ENCODE measurements at regions not wholly inside any gene's neighbourhood (a gene's known extent, or its start where the extent isn't known, plus 50 kb on each side); places are given as distances from the start of the nearest gene placed in this dataset.

- H3K27ac Mint-ChIP-seq, result no peak overlapping the region
- no peak overlapping the region for H3K4me3 Mint-ChIP-seq
- no peaks in the 10 kb centered on the region; the same call in 1 of the 2 replicates for H3K36me3 Mint-ChIP-seq (ENCODE audit: low read depth)
- no peak for DNase-seq
- H3K4me1 Mint-ChIP-seq (ENCODE audit: low read depth), result peaks cover 11% of the 10 kb centered on the region
- peaks cover 3% of the 10 kb centered on the region for H3K27me3 Mint-ChIP-seq (ENCODE audit: insufficient read depth)
- H3K9me3 Mint-ChIP-seq, result peaks cover 6% of the 10 kb centered on the region
- no peak for TF ChIP-seq CTCF (IDR thresholded peaks at IDR 0.05)
Observed at GRCh38 chr17:12365805-12366204, 299.9 kb upstream of the MYOCD start.

- Mint-ChIP-seq H3K36me3 (ENCODE audit: low read depth) (peaks cover 5% of the 10 kb centered on the region; the same call in 1 of the 2 replicates), H3K4me1 (ENCODE audit: low read depth) (peaks cover 7% of the 10 kb centered on the region), H3K9me3 (peaks cover 3% of the 10 kb centered on the region), H3K27ac (no peak overlapping the region), H3K4me3 (no peak overlapping the region), H3K27me3 (ENCODE audit: insufficient read depth) (peaks cover 3% of the 10 kb centered on the region)
- DNase-seq, result no peak
- no peak for TF ChIP-seq CTCF (IDR thresholded peaks at IDR 0.05)
Observed at GRCh38 chr17:12369065-12369464, 296.6 kb upstream of the MYOCD start.

- no peaks in the 10 kb centered on the region; the same call in 1 of the 2 replicates for H3K9me3 Mint-ChIP-seq
- no peak overlapping the region for H3K4me3 Mint-ChIP-seq
- TF ChIP-seq CTCF (IDR thresholded peaks at IDR 0.05), result no peak
- H3K27ac Mint-ChIP-seq, result no peak overlapping the region
- DNase-seq, result no peak
- H3K36me3 Mint-ChIP-seq (ENCODE audit: low read depth), result peaks cover 5% of the 10 kb centered on the region
- H3K27me3 Mint-ChIP-seq (ENCODE audit: insufficient read depth), result peaks cover 1% of the 10 kb centered on the region
- 0 out of 2 replicates have a peak, but pooled peaks cover 8% of the 10 kb centered on the region for H3K4me1 Mint-ChIP-seq (ENCODE audit: low read depth)
Observed at GRCh38 chr17:12376276-12376675, 289.4 kb upstream of the MYOCD start.

GRCh38 chr17:12386225-12386624, 279.5 kb upstream of the MYOCD start:
- Mint-ChIP-seq H3K9me3 (no peaks in the 10 kb centered on the region), H3K4me3 (no peak overlapping the region), H3K27me3 (ENCODE audit: insufficient read depth) (no peaks in the 10 kb centered on the region), H3K27ac (peak overlapping the region; percentile 8; the same call in 1 of the 2 replicates), H3K36me3 (ENCODE audit: low read depth) (no peaks in the 10 kb centered on the region), H3K4me1 (ENCODE audit: low read depth) (peaks cover 9% of the 10 kb centered on the region)
- peak; percentile 8 for DNase-seq
- TF ChIP-seq CTCF (IDR thresholded peaks at IDR 0.05), result no peak

GRCh38 chr17:12388226-12388625, 277.5 kb upstream of the MYOCD start:
- Mint-ChIP-seq H3K36me3 (ENCODE audit: low read depth) (no peaks in the 10 kb centered on the region), H3K27ac (no peak overlapping the region), H3K9me3 (no peaks in the 10 kb centered on the region), H3K4me3 (no peak overlapping the region), H3K27me3 (ENCODE audit: insufficient read depth) (no peaks in the 10 kb centered on the region), H3K4me1 (ENCODE audit: low read depth) (peaks cover 16% of the 10 kb centered on the region)
- DNase-seq, result peak; percentile 81
- no peak for TF ChIP-seq CTCF (IDR thresholded peaks at IDR 0.05)

- Mint-ChIP-seq H3K27ac (no peak overlapping the region), H3K4me3 (no peak overlapping the region), H3K4me1 (ENCODE audit: low read depth) (peaks cover 16% of the 10 kb centered on the region), H3K36me3 (ENCODE audit: low read depth) (no peaks in the 10 kb centered on the region), H3K27me3 (ENCODE audit: insufficient read depth) (no peaks in the 10 kb centered on the region), H3K9me3 (no peaks in the 10 kb centered on the region)
- no peak for TF ChIP-seq CTCF (IDR thresholded peaks at IDR 0.05)
- DNase-seq, result no peak
Observed at GRCh38 chr17:12389421-12389820, 276.3 kb upstream of the MYOCD start.
